Erythroblast (primary cell): ENCODE measurements at regions not wholly inside any gene's neighbourhood (a gene's known extent, or its start where the extent isn't known, plus 50 kb on each side); places are given as distances from the start of the nearest gene placed in this dataset.

ENCODE experiments used
- GATA1 ChIP-seq: IDR thresholded peaks from 2 replicates; pipeline ENCODE4 v1.6.1; 2011; ENCODE audit warnings: low read depth, mild to moderate bottlenecking, control low read depth, low read length, moderate library complexity
- POLR2A ChIP-seq: IDR thresholded peaks from 2 replicates; pipeline ENCODE4 v1.6.1; 2011; ENCODE audit warnings: mild to moderate bottlenecking, low read length

DNA sequence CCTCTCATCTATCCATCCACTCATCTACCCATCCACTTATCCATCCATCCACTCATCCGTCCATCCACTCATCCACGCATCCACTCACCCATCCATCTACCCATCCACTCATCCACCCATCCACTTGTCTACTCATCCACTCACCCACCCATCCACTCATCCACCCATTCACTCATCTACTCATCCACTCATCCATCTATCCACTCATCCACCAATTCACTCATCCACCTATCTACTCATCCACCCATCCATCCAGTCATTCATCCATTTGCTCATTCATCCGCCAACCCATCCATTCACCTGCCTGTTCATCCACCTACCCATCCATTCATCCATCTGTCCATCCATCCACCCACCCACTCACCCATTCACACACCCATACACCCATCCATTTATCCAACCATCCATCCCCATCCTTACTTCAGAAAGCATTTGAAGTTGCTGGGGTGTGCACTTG, 329.6 kb downstream of the SEC14L1 start:
- TF ChIP-seq POLR2A (no peak), GATA1 (no peak)
